Vagina (tissue), 2 donors: ENCODE measurements at regions not wholly inside any gene's neighbourhood (a gene's known extent, or its start where the extent isn't known, plus 50 kb on each side); places are given as distances from the start of the nearest gene placed in this dataset.

Source experiments
- CTCF ChIP-seq, 3 experiments: fragments of 450-650 bp in 2 of 3; fragments of 200-600 bp in 1 of 3; sonication (generic) in 1 of 3; IDR thresholded peaks; one replicate each; pipeline ENCODE4 v1.5.1; 2017 to 2019; ENCODE audit warnings: antibody characterized with exemption in 3 of 3, mild to moderate bottlenecking in 2 of 3, moderate library complexity in 2 of 3
- POLR2A ChIP-seq, 2 donors: fragments of 450-650 bp; IDR thresholded peaks; one replicate each; pipeline ENCODE4 v1.6.1; 2017; ENCODE audit warnings: antibody characterized with exemption in 2 of 2, mild to moderate bottlenecking in 2 of 2, moderate library complexity in 2 of 2
- POLR2AphosphoS5 ChIP-seq, 2 donors: sonication (generic); formaldehyde crosslinking; IDR thresholded peaks; one replicate each; pipeline ENCODE4 v1.9.0; 2017; ENCODE audit warnings: antibody characterized with exemption in 2 of 2, mild to moderate bottlenecking in 2 of 2, low read depth in 1 of 2; ENCODE audit not compliant: insufficient read depth in 1 of 2

- TF ChIP-seq CTCF (IDR thresholded peaks at IDR 0.05) (no peak), POLR2AphosphoS5 (IDR thresholded peaks at IDR 0.05; ENCODE audit: insufficient read depth in 1 of 2, low read depth in 1 of 2) (no peak), POLR2A (IDR thresholded peaks at IDR 0.05) (no peak)
These were observed 1099.9 kb downstream of the PLA2G4A start for GRCh38 chr1:187928696-187929095.
